GM18868 (cell line): ENCODE measurements at regions not wholly inside any gene's neighbourhood (a gene's known extent, or its start where the extent isn't known, plus 50 kb on each side); places are given as distances from the start of the nearest gene placed in this dataset.
A peak's percentile ranks its signal among the peaks of the same experiment; 100 is the strongest.

Source experiments
- ATAC-seq: cut with Tn5 transposase; IDR thresholded peaks from one replicate; pipeline ENCODE4 v1.9.1; 2021; ENCODE audit warnings: mild to moderate bottlenecking, moderate library complexity; ENCODE audit not compliant: unreplicated experiment

DNA sequence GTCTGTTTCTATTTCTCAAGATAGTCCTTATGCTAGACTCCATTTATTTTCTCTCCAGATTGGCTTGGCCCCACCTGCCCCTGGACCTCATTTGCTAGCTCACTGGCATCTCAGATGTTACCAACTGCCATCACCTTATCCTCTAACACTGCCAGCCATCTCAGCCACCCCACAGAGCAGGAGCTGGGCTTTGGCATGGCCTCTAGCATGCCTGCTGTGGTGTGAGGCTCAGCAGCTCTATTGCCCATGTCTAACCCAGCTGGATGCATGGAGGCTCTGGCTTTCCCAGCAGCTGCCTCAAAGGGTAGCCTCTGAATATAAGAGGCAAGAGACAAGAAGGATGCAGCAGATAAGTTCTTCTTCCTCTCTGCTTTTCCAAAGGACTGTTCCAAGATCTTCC is 373.4 kb downstream of the TNS1 start:
- no peak for ATAC-seq

DNA sequence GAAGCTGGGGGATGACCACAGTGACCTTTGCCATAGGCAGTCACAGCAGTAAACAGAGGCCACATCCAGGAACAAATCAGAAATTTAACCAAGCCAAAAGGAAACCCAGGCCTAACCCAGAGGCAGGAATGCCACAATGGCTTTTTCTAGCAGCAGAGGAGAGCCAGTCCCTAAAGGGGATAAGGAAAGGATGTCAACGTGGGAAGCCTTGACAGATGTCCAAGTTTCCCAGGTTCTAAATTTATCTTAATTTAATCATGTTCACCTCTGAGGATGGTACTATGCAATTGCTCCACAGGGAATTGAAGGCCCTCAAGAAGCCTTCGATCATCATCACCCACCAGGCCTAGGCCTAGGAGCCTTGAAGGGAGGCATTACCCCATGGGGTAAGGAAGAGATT is 374.7 kb downstream of the TNS1 start:
- ATAC-seq, result no peak

DNA sequence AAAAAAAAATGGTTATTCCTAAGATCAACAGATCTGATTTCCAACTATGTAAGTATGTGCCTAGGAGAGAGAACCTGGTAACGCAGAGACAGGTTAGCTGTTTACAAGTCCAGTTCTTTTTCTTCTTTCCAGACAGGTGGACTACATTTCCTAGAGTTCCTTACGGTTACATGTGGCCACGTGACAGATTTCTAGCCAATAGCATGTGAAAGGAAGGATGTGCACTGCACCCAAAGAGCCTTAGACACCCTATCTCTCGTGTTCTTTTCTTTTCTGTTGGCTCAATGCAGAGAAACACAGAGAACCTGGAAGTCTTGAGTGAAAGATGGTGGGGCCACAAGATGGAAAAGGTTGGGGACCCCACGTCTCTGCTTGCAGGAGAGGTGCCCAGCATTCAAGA is 375.9 kb downstream of the TNS1 start:
- ATAC-seq, result no peak

DNA sequence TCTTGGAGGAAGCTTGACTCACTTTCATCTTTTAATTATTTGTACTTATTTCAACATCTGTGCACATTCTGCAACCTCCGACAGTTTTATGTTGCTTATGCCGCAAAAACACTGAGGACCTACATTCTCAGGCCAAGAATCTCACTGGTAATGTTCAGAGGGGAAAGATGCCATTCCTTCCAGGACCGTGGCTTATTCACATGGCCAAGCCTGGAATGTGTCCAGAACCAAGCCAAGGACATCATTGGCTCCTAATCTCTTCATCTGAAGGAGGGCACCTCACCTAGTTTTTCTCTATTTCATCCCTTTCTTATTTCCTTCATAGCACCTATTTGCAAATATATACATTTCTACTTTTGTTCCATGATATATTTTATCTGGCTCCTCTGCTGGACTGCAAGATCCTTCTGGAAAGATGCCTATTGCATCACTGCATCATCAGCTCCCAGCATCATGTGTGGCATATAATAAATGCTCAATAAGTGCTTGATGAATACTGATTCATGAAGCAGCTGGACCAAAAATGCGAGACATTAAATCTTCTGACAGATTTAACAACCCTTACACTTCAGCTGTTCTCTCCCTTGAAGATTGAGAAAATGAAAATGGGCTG is 377.1 kb downstream of the TNS1 start:
- no peak for ATAC-seq

DNA sequence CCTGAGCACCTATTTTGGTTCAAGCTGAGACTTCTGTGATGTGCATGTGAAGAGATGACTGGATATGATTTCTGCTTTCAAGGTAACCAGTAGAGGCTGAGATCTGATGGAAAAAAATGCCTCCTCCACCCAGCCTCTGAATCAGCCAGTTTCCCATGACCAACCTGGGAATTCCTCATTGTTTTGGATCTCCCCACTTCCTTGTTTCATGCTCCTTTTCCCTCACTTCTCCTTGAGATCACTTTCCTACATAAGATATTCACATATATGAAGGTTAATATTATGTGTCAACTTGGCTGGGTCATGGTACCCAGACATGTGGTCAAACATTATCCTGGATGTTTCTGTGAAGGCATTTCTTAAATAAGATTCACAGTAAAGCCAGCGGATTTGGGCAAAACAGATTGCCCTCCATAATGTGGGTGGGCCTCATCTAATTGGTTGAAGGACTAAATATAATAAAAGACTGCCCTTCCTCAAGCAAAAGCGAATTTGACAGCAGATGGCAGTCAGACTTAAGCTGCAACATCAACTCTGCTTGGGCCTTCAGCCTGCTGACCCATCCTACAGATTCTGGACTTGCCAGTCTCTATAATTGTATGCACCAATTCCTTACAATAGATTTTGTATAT is 379.4 kb downstream of the TNS1 start:
- ATAC-seq, result no peak

DNA sequence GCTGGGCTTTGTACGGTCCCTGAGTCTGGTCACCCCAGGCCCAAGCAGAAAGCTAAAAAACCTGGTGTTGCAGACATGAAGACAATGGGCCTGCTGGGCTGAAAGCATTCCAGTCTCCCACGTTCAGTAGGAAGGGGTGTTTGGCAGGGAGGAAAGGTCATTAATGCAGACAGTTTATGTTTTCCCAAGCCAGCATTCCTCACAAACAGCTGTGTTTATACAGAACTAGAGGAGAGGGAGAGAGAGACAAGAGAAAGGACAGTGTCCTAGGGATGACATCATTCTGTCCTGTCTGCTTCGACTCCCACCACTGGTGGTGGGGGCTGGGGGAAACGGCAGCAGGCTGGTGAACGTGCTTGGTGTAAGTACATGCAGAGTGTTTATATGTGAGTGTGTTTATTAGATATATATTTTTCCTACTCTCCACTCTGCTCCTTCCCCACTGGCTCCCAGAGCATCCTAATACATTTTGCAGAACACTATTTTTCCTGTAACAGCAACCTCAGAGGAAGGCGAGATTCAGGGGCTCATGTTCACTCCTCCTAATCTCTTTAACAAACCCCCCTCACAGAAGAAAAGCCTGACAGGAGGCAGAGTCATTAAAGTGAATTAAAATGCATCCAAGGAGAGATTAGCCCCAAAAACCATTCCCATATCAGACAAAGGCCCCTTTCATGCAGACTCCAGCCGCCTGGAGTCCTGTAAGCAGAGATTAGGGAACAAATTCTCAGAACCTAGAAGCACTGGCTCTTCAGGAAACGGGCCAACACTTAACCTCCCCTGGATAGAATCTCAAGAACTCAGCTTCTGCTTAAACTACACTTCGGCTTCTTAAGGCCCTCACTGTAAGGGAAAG is 380.4 kb downstream of the TNS1 start:
- ATAC-seq, result no peak

DNA sequence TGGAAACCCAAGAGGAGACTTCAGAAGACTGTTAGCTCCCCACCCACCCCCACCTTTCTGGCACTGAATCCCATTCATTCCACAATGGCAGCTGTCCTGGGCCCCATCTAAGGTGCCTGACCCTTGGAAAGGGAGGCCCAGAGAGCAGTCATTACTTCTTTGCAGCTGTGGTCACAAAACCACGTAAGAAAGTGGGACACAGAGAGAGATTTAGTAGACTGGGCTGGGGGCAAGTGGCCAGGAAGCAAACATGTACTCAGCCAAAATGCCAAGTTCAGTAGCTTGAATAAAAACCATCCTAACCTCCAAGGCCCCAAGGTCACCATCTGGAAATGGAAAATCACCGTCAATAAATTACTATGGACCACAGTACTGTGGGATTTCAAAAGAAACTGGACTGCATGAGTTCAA is 381.4 kb downstream of the TNS1 start:
- no peak for ATAC-seq

DNA sequence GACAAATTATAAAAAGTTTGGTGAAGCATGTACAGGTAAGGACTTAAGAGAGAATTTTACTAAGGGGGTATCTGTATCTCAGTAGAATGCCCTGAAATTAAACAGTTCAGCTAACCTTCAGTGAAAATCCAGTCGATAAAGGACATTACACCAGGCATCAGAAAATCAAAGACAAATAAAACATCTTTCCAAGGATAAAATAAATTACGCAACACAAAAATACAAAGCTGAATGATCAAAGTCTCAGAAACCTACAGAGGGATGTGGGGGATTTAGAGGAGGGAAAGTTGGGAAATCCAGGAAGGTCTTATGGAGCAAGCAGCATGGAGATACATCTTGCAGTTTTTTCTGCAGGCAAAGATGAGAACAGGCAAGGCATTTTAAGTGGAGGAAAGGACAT is 384.1 kb downstream of the TNS1 start:
- ATAC-seq, result no peak

DNA sequence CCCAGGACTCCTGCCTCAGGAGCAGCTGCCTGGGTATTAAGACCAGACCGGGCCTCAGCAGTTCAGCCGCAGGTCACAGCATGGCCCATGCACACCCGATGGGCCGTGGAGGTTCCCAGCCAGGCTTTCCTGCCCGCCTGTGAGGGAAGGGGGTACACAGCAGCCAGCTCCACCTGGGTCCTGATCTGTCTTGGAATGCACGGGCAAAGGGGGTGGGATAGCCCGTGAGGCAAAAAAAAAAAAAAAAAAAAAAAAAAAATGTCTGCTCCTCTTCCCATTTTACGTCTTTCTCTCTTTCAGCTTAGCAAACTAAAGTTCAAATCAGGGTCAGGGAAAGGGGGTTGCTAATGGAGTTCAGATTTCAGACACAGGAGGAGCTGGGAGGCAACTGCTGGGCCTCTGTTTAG is 385.2 kb downstream of the TNS1 start:
- no peak for ATAC-seq

DNA sequence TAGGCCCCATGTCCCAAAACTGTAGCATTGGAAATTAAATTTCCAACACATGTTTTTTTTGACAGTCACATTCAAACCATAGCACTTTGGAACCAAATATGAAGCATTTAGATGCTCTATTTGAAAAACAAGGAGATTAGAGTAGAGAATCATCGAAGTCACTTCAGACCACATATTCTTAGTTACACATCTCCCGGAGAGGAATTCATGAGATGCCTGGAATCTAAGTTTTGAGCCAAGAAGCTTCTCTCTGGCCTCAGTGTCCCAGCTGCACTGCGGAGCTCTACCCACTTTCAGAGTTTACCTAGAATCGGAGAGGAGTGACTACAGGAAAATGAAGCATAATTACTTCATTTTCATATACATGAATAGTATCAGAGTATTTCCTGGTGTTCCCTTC is 385.9 kb downstream of the TNS1 start:
- ATAC-seq, result no peak

DNA sequence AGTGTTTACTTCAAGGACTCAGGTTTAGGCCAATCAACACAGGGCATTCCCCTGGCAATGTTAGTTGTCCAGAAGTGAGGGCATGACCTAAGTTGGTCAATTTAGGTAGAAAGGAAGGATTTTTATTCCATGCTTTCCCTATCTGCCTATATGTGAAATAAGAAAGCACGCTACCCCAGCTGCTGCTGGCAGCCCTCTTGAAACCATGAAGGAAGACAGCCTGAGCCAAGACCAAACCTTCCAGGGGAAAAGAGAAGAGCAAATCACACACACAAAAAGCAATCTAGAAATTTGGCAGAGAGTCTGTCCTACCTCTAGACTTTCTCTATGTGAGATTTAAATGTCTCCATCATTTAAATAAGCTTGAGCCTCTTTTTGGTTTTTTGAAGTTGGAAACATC is 387.6 kb downstream of the TNS1 start:
- no peak for ATAC-seq

DNA sequence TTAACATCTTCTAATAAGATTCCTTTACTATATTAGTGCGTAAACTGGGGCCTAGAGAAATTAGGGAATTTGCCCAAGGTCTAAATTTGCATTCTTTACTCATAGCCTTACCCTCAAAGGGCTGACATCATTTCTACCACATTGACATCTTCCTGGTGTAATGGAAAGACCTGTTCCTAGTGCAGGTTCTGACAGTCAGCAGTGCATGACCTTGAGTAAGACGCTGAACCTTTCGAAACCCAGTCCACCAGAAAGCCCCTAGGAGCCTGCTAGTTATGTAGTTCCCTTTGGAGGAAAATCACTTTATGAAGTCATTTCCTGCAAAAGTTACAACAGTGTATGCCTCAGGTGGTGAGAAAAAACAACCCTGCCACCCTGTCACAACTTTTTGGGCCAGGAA is 388.3 kb downstream of the TNS1 start:
- peak; percentile 59 for ATAC-seq

DNA sequence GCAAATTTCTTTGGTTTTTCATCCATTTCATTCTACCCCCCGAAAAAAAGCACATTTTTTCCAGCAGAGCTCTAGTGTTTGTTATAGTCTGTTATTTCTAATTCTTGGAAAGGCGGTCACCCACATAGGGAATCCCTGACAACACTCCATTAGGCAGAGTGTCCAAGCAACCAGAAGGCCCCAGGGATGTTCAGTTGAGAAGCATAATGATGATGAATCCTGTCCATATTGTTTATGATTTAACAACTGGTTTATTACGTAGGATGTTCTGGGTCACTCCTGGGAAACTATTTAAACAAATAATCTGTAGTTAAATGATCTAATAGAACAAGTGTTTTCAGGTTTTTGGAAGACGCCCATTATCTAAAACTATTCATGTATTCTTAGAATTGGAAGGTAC is 388.7 kb downstream of the TNS1 start:
- ATAC-seq, result no peak

DNA sequence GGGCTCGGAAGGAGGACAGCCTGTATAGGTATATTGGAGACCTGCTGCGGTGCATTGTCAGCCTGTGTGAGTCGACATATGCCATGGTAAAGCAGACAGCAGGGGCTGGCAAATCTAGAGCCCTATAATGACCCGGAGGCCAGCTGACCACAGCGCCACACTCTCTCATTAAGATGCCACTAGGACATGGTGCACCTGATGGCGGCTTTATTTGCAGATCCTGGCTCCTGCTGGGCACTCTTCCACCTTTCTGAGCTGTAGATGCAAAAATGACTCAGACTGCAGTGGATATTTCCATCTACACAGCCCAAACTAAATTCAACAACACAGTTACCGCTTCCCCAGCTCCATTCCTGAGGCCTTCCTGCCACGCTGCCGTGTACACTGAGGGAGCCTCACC is 389.9 kb downstream of the TNS1 start:
- ATAC-seq, result no peak

DNA sequence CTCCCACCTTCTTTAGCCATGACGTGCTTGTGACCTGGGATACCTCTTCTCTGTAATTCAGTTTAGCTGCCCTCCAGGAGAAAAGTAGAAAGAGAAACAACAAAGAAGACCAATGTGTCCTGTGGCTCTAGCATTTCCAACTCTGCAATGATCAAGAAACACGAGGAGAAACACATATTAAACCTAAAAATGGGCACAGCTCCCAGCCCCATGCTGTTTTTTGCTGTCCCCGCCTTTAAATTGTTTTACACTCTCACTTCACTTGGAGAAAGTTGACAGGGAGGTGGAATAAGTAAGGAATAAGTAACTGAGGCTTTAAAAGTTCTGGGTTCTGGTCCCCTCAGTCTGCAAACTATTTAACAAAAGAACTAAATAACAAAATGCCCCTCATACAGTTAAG is 390.6 kb downstream of the TNS1 start:
- no peak for ATAC-seq

DNA sequence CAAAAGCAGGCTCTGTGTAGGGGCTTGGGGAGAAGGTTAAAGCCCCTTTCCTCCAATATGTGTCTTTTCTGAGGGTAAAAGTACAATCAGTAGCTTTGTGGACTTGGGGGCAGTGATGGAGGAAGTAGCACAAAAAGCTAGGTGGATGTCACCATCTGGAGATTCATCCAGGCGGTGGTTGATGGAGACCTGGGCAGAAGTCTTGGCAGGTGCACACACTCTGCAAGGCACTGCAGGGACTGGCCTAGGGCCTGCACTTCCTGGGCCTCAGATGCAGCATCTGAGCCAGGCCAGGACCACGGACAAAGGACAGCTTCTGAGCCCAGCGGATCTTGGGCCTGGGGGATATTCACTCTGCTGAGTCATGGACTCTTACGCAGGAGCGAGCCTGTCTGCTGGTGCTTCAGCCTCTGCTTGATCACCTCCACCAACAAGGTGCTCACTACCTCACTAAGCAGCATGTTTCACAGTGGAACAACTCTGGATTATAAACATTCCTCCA is 391.1 kb downstream of the TNS1 start:
- no peak for ATAC-seq

DNA sequence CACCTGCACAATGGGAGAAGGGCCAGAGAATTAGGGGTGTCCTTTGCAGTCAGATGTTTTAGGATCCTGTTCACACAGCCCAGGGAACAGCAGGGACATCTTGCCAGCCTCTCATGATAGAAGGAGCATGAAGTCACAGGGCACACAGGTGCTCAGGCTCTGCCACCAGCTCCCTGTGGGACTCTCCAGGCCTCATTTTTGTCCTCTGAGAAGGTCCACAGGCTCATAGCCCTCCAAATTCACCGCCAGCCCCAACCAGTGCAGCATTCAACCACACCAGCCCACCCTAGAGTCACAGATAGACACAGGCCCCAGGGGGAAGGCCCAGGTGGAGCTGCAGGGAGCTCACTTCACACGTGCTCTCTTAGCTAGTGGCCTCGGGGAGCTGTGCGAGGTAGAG is 391.7 kb downstream of the TNS1 start:
- ATAC-seq, result no peak

DNA sequence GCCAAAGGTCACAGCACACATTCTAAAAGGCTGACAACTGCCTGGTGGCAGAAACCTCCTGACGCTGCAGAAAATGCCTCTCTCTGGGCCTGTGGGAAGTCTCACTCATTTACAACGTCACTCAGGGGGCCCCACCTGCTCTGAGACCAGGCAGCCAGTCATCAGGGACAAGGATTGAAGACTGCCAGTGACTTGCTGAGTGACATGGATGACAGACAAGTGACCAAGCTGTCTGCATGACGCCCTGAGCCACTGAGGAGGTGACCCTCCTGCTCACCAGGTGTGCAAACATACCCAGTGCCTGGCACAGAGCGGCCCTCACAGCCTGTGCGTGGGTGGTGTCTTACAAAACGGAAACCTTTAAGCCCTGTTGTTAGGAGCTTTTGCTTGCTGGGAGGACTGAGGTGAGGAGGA is 392.4 kb downstream of the TNS1 start:
- no peak for ATAC-seq

DNA sequence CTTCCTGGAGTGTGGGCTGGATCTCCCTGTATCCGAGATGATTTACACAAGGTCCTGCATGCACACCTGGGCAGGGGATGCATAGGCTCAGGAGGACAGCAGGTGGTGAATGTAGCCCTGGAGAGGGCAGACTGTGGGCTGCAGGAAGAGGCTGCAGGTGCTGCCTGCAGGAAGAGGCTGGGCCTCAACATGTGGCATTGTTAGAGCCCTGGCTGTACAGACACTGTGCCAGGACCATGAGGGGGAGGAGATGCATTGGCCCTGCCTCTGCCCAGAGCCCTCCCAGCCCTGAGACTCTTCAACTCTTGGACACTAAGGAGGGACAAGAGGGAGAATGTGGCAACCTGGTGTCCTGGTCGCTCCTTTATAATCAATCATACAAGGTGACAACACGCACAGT is 392.8 kb downstream of the TNS1 start:
- ATAC-seq, result no peak

DNA sequence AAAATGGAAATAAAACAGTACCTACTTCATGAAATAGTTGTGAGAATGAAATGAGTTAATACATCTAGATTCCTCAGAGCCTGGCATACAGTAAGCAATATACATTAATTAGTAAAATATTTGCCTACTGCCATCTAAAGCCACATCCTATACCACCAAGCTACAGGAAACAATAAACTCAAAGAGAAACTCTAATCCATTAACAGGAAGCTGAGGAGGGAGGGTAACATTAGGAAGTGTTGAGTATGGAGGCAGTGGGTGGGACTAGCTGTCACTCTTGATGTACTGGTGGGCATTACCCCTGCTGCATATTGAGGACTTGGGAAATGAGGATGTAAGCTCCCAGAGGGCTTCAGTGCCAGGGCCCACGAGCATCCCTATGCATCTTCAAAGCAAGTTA is 396.5 kb downstream of the TNS1 start:
- ATAC-seq, result no peak

DNA sequence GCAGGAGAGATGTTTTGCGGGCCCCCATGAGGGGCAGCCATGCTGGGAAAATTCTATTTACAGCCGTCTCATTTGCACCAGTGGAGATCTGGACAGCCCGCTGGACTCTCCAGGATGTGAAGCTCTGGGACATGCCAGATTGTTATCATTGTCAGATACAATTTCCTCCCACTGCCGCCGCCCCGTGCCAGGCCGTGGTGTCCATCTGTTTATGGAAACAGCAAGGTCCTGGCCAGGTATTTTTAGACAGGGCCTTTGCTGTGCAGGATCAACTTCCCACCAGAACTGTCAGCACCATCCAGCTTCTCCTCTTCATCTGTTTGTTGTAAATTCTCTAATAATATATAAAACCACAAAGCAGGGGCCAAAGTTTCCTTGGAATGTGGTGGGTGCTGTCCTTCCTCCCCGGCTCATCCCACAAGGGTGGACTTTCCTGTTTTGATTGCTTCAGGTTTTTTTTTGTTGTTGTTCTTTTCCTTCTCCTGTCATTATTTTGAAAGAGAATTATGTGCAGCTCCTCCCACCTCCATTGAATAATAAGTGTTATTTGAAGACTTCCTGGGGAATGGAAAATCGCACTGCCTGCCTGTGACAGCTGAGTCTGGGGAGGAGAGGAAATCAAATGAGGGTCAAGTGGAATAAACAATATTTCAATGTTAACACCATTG is 398.1 kb downstream of the TNS1 start:
- no peak for ATAC-seq

DNA sequence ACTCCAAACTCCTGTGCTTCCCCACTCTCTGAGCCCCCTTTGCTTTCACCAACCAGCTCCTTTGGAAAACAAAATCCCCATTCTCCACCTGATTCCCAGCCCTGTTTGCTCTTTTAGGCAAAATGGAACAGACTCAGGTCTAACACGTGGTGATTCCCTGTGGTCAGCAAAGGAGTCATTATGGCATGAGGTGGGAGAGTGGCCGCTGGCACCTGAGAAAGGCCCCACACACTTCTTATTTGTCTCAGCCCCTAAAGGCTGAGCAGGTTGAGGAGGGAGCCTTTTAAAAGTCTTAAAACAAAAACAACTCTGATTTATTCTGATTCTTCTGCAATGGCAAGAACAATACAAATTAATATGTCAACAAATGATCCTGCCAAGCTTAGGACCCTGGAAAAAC is 401.2 kb downstream of the TNS1 start:
- no peak for ATAC-seq
